Epithelial cell of proximal tubule (primary cell): ENCODE measurements at regions not wholly inside any gene's neighbourhood (a gene's known extent, or its start where the extent isn't known, plus 50 kb on each side); places are given as distances from the start of the nearest gene placed in this dataset.

Source experiments
- DNase-seq: peaks from one replicate; pipeline ENCODE4 v3.0.0-alpha.2; 2011; ENCODE audit warnings: low read depth
- H3K4me3 ChIP-seq: 2 replicates; pipeline ENCODE4 v1.5.1; 2011; ENCODE audit warnings: low read depth, mild to moderate bottlenecking, low read length
- TF ChIP-seq, protein P1 (sequence below): conservative IDR thresholded peaks from 2 replicates; pipeline ENCODE4 v1.5.1; 2012; ENCODE audit warnings: low read depth, mild to moderate bottlenecking, low read length

DNA sequence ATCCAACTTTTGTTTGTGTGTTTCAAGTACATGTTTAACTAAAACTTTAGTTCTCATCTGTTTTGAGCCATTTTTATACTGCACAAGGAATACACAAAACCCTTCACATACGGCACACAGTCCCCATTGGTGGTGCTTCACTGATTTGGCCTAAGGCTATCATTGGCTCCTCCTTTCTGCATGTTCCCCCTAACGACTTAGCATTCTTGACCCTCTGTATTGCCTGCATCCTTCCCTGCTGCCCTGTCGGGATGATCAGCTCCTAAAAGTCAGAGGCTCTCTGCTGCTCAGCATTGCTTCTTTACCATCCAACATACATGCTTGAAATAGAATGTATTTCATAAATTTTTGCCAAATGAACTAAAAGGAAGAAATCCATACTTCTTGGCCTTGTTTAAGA lies 111.4 kb upstream of the ABCB5 start:
- no peak for DNase-seq
- TF ChIP-seq, protein P1, sequence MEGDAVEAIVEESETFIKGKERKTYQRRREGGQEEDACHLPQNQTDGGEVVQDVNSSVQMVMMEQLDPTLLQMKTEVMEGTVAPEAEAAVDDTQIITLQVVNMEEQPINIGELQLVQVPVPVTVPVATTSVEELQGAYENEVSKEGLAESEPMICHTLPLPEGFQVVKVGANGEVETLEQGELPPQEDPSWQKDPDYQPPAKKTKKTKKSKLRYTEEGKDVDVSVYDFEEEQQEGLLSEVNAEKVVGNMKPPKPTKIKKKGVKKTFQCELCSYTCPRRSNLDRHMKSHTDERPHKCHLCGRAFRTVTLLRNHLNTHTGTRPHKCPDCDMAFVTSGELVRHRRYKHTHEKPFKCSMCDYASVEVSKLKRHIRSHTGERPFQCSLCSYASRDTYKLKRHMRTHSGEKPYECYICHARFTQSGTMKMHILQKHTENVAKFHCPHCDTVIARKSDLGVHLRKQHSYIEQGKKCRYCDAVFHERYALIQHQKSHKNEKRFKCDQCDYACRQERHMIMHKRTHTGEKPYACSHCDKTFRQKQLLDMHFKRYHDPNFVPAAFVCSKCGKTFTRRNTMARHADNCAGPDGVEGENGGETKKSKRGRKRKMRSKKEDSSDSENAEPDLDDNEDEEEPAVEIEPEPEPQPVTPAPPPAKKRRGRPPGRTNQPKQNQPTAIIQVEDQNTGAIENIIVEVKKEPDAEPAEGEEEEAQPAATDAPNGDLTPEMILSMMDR, result no peak
- H3K4me3 ChIP-seq, result no peak overlapping the region

DNA sequence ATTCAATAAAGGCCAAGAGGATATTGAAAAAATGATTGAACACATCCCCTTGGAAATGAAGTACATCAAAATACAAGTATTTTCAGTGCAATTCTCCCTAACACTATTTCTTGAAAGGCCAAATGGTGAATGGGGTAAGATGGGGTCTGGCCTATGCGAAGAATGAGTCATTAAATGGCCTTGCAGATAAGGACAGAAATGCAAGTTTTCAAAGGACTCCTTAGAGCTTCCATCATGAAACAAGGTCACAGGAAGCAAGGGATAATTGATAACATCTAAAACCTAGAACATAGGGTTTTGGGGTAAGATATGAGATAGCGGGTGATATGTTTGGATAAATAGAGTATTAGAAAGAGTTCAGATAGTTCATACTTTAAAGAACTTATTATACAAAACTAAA lies 109.3 kb upstream of the ABCB5 start:
- TF ChIP-seq, protein P1, result no peak
- H3K4me3 ChIP-seq, result no peak overlapping the region
- DNase-seq, result no peak

DNA sequence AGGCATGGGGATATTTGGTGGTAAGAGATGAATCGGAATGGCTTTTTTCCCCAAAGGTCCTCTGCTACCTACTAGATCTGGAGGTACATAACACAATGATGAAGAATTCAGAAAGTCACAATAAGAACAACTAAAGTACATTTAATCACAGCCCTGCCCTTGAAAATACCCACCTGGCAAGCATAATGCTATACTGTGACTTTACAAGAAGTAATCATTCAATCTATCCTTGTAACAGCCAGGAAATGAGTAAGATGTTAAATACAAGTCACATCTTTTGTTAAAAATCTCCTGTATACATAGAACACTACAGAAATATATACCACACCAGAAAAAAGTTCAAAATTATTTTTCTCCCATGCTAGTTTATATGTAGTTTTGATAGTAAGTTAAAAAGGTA lies 108.3 kb upstream of the ABCB5 start:
- TF ChIP-seq, protein P1, result no peak
- no peak overlapping the region for H3K4me3 ChIP-seq
- no peak for DNase-seq

DNA sequence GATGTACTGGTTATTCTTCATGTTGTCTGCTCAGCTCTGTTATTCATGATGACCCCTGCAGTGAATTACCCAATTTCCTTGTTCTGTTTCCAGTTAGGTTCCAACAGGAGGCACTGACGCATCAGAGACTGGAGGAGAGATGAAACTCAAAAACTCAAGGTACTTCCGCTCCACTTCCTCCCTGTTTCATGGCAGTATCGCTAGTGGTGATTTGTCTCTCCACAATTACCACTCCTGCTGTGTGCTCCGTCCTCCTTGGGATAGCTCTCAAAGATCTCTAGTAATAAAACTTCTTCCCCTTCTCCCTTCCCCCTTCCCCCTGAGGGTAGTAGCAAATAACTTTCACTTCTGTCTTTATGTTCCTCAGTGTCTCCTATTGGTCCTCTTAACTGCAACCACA lies 107.4 kb upstream of the ABCB5 start:
- DNase-seq, result no peak
- H3K4me3 ChIP-seq, result no peak overlapping the region

DNA sequence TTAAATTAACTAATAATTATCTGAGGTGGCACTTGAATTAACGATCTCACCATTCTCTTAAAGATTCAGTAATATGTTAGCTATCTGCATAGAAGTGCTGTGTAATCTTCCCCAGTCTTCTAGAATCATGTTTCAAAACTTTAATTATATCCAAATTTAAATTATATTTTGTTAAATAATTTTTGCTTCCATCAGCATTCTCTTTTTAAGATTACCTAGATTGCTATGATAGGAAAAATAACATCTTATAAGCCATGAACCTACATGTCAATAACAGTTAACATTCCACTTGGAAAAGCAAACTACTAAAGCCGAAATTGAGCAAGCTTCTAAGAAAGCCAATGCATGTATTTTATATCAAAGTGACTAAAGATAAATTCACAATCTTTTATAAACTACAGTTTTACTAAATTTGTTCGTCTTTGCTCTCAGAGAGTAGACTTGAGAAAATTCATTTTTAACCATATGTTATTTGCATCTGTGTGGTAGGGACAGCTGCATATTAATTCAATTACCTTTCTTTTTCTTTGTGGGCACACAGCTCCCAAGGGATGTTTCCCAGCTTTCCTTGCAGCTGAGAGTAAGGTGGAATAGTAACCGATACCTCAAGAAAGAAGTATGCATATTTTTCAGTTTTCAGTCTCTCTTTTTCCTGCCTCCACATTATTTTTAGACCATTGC lies 105.4 kb upstream of the ABCB5 start:
- H3K4me3 ChIP-seq, result no peak overlapping the region
- DNase-seq, result no peak
- TF ChIP-seq, protein P1, result no peak

More for the DNA sequence above, 107.4 kb upstream of the ABCB5 start:
- TF ChIP-seq, protein P1, result peak; percentile 43

DNA sequence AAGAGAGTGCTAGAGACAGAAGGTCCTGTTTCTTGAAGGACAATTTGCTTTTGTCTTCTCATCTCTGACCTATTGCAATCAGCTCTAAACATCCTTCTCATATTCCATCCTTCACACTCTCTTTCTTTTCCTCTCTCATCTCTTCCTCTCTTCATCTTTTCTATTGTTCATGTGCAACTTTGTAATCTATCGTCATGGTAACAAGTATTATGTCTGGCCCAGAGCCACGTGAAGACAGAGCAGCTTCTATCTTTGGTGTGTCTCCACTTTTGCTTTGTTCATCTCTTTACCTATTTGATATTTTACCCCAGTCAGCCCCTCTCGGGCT lies 104.9 kb upstream of the ABCB5 start:
- H3K4me3 ChIP-seq, result no peak overlapping the region
- TF ChIP-seq, protein P1, result no peak
- DNase-seq, result no peak

DNA sequence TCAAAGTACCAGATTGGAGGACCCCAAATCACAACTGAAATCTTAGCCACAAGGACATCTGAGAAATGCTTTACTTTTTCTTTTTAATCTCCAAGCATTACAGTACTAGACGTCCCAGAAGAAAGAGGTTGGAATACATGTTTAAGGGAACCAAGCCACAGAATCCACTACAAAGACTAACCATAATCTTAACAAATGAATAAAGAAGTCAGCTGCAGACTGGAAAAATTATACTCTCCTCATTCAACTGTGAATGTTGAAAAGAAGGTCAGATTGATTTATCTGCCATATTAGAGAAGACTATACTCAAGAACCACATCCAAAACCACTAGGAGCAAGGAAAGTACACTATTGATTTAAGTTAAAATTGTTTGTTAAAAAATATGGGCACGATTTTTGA lies 102.1 kb upstream of the ABCB5 start:
- TF ChIP-seq, protein P1, result no peak
- DNase-seq, result no peak
- H3K4me3 ChIP-seq, result no peak overlapping the region
